GM12875 (cell line): ENCODE measurements at regions not wholly inside any gene's neighbourhood (a gene's known extent, or its start where the extent isn't known, plus 50 kb on each side); places are given as distances from the start of the nearest gene placed in this dataset.

Experiments
- H3K4me3 ChIP-seq: one replicate; pipeline ENCODE4 v1.5.1; 2011; ENCODE audit warnings: low read depth, low read length, control low read depth
- TF ChIP-seq, protein P1 (sequence below): IDR thresholded peaks from 2 replicates; pipeline ENCODE4 v1.5.1; 2011; ENCODE audit warnings: low read depth, mild to moderate bottlenecking, control low read depth, inconsistent platforms, low read length, moderate library complexity, borderline replicate concordance; ENCODE audit not compliant: insufficient read depth

DNA sequence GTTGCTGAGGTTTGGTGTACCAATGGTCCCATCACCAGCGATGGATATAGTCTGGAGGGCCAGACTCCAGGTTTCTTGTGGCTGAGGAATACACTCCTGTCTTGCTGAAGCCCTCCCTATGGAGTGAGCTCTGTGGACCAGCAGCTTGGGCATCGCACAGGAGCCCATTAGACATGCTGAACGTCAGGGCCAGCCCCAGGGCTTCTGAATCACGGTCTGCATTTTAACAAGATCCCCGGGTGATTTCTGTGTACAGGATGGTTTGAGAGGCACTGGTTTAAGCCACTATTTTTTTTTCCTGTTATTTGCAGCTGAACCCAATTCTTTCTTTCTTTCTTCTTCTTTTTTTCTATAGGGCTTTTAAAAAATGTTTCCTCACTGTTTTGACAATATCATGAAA, 69.5 kb upstream of the XCR1 start:
- no peak overlapping the region for H3K4me3 ChIP-seq
- TF ChIP-seq, protein P1, sequence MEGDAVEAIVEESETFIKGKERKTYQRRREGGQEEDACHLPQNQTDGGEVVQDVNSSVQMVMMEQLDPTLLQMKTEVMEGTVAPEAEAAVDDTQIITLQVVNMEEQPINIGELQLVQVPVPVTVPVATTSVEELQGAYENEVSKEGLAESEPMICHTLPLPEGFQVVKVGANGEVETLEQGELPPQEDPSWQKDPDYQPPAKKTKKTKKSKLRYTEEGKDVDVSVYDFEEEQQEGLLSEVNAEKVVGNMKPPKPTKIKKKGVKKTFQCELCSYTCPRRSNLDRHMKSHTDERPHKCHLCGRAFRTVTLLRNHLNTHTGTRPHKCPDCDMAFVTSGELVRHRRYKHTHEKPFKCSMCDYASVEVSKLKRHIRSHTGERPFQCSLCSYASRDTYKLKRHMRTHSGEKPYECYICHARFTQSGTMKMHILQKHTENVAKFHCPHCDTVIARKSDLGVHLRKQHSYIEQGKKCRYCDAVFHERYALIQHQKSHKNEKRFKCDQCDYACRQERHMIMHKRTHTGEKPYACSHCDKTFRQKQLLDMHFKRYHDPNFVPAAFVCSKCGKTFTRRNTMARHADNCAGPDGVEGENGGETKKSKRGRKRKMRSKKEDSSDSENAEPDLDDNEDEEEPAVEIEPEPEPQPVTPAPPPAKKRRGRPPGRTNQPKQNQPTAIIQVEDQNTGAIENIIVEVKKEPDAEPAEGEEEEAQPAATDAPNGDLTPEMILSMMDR: no peak

DNA sequence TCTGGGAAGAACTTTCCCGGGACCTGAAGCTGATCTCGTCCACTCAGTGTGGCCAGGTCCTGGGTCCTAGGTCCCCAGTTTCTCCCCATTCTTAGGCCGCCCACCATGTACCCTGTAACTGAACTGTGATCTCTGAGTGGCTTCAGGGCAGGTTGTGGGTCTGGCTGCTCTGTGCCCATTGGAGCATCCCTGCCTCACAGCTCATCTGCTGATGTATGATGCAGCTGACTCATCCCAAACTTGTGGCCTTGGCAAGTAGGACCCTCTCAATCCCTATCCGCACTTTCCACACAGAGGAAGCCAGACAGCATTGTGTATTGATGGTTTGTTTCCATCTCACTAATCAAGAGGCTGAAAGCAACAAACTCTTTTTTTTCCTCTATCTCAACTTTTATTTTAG, 69.1 kb upstream of the XCR1 start:
- no peak overlapping the region for H3K4me3 ChIP-seq
- TF ChIP-seq, protein P1: no peak

DNA sequence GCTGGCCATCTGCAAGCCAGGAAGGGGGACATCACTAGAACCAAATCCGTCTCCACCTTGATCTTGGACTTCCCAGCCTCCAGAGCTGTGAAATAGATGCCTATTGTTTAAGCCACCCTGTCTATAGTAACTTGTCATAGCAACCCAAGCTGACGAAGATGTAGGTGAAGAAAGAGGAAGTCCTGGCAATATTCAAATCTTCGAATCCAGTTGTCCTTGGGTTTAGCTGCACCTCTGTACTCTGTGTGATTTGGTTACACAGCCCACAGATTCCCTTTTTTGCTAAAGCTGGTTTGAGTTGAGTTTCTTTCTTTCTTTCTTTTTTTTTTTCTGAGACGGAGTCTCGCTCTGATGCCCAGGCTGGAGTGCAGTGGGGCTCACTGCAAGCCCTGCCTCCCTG, 68.0 kb upstream of the XCR1 start:
- TF ChIP-seq, protein P1: no peak
- no peak overlapping the region for H3K4me3 ChIP-seq

DNA sequence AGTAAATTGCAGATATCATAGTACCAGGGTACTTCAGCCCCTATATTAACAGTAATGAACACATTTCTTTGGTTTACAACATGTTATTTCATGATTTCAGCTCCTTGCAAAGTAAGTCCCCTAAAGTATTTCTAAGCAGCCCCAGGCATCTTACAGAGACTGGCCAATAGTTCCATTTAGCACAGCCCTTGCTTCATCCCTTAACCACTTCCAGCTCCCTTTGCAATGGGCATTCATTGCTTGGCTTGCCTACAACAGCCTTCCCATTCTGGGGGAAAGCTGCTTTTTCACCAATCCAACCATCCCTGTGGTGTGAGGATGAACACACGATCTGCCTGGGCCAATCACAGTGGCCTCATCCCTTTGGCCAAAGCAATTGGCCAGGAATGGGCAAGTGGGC, 67.2 kb upstream of the XCR1 start:
- TF ChIP-seq, protein P1: no peak
- no peak overlapping the region for H3K4me3 ChIP-seq

DNA sequence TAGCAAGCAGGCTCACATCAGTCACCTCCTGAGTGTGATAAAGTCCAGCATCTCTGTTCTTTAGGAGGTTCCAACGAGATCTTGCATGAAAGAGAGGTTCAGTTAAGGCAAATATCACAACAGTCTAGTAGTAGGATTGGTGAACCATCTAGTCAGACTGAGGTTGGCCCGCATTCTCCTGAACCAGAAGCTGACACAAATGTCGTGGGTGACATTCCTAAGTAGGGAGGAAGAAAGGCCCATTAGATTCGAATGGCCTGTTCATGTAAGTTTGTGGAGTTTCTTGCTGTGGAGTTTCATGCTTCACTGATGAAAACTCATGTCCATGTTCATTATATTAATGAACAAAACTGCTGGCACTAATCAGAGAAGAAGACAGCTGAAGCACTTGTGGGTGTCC, 66.7 kb upstream of the XCR1 start:
- no peak overlapping the region for H3K4me3 ChIP-seq
- TF ChIP-seq, protein P1: no peak

DNA sequence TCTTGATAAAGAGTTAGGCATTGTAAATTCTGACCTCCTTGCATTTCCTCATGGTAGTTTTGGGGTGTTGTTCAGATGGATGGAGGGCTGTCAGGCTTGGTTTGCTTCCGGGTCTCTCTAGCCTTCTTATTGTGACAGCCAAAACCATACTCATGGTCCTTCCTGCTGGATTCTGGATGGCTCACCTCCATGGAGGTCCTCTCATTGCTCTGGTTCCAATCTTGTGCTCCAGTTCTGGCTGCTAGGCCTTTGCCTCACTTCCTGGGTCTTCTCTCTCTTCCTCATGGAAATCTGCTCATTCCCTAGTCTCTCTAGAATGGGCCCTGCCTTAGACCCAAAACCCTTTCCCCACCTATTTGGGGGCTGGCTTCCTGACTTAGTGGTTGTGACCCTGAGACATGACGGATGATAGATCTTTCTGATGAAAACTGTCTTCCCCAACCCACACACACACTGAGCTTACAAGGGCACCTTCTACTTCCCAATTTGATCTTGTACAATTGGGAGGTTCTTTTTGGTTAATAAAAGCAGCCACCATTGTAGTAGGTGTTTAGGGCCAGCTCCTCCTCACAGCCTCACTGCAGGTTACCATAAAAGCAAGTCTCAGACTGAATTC, 66.2 kb upstream of the XCR1 start:
- no peak overlapping the region for H3K4me3 ChIP-seq
- TF ChIP-seq, protein P1: no peak

DNA sequence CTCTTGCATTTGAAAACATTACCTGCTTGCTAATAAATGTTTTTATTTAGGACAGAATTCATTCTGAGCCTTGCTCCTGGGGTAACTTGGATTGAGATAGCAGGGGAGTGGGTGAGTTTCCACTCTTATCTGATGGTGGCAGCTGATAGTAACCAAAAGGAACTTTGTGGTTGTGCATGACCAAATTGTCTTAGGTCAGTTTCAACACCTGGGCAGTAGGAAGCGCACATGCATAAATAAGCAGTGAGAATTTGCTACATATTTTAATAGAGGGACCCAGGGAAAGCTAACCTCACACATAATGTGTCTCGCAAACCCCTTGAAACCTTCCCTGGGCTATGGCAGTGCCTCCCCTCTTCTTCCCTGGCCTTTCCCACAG, 65.4 kb upstream of the XCR1 start:
- TF ChIP-seq, protein P1: no peak
- H3K4me3 ChIP-seq: no peak overlapping the region
